Loucy (cell line): ENCODE measurements at regions not wholly inside any gene's neighbourhood (a gene's known extent, or its start where the extent isn't known, plus 50 kb on each side); places are given as distances from the start of the nearest gene placed in this dataset.

ENCODE experiments used
- EZH2phosphoT487 ChIP-seq: fragments of 200-600 bp; IDR thresholded peaks from 2 replicates; pipeline ENCODE4 v1.6.1; 2018; ENCODE audit warnings: antibody characterized with exemption, mild to moderate bottlenecking, moderate library complexity, borderline replicate concordance
- TF ChIP-seq, protein P1 (sequence below): fragments of 200-600 bp; sonication (generic); conservative IDR thresholded peaks from 2 replicates; pipeline ENCODE4 v1.5.1; 2014; ENCODE audit warnings: mild to moderate bottlenecking, antibody characterized with exemption, low read length

DNA sequence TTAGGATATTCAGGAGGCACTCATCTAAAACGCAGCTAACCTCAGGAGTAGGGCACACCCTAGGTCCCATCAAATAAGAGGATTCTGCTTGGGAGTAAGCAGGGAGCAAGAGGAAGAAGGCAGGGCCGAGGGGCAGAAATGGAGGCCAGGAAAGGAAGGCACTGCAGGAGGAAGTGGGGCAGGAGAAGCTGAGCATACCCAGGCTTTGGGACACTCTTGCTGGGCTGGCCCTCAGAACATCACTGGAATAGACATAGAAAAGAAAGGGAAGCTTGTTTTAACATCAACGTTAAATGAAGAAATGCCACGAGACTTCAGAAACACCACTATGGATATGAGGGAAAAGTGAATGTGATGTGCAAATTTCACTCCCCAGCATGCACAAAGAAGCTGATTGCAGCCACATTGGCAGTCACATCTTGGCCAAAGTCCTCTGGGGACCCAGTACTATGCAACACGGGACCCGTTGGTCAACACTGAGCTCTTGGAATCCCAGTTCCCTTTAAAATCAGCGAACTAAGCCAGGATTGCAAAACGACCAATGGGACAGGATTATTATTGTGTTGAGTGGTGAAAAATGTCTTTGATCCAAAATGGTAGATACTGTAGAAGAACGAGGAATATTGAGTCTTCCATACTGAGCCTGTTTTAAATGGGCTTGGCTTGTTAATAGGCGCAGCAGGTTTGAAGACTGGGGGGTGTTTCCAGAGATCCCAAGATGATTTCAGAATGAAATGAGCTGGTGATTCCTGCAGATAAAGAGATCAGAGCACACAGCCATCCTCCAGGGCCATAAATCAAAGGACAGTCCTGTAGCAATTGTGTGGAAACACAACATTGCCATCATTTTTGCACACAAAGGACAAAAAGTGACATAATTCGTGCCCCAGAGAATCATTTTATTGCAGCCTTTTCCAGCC lies 152.4 kb downstream of the TOMM20 start:
- TF ChIP-seq, protein P1, sequence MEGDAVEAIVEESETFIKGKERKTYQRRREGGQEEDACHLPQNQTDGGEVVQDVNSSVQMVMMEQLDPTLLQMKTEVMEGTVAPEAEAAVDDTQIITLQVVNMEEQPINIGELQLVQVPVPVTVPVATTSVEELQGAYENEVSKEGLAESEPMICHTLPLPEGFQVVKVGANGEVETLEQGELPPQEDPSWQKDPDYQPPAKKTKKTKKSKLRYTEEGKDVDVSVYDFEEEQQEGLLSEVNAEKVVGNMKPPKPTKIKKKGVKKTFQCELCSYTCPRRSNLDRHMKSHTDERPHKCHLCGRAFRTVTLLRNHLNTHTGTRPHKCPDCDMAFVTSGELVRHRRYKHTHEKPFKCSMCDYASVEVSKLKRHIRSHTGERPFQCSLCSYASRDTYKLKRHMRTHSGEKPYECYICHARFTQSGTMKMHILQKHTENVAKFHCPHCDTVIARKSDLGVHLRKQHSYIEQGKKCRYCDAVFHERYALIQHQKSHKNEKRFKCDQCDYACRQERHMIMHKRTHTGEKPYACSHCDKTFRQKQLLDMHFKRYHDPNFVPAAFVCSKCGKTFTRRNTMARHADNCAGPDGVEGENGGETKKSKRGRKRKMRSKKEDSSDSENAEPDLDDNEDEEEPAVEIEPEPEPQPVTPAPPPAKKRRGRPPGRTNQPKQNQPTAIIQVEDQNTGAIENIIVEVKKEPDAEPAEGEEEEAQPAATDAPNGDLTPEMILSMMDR = no peak
- TF ChIP-seq EZH2phosphoT487 = no peak
